Astrocyte (in vitro differentiated cells and primary cell): ENCODE measurements at regions not wholly inside any gene's neighbourhood (a gene's known extent, or its start where the extent isn't known, plus 50 kb on each side); places are given as distances from the start of the nearest gene placed in this dataset.
"Not testable (repeated sequence)": the region's sequence is repeated elsewhere in the genome, so short reads cannot be mapped to it uniquely, and the experiment has no call there.

Experiments
- EZH2 ChIP-seq: IDR thresholded peaks from 2 replicates; pipeline ENCODE4 v1.6.1; 2012; ENCODE audit warnings: mild to moderate bottlenecking, low read length, inconsistent platforms; ENCODE audit not compliant: insufficient read depth
- TF ChIP-seq, protein P1 (sequence below): IDR thresholded peaks from 2 replicates; pipeline ENCODE4 v1.5.1; 2011; ENCODE audit warnings: low read depth, mild to moderate bottlenecking, inconsistent platforms, low read length, moderate library complexity; ENCODE audit not compliant: insufficient read depth

- TF ChIP-seq, protein P1, sequence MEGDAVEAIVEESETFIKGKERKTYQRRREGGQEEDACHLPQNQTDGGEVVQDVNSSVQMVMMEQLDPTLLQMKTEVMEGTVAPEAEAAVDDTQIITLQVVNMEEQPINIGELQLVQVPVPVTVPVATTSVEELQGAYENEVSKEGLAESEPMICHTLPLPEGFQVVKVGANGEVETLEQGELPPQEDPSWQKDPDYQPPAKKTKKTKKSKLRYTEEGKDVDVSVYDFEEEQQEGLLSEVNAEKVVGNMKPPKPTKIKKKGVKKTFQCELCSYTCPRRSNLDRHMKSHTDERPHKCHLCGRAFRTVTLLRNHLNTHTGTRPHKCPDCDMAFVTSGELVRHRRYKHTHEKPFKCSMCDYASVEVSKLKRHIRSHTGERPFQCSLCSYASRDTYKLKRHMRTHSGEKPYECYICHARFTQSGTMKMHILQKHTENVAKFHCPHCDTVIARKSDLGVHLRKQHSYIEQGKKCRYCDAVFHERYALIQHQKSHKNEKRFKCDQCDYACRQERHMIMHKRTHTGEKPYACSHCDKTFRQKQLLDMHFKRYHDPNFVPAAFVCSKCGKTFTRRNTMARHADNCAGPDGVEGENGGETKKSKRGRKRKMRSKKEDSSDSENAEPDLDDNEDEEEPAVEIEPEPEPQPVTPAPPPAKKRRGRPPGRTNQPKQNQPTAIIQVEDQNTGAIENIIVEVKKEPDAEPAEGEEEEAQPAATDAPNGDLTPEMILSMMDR: not testable (repeated sequence)
- TF ChIP-seq EZH2: not testable (repeated sequence)
Observed at GRCh38 chr13:90664200-90664599, 683.3 kb upstream of the MIR17HG start.
